Trophoblast cell (in vitro differentiated cells and primary cell): ENCODE measurements at regions not wholly inside any gene's neighbourhood (a gene's known extent, or its start where the extent isn't known, plus 50 kb on each side); places are given as distances from the start of the nearest gene placed in this dataset.

Experiments used
- DNase-seq, 2 donors: peaks; one replicate each; pipeline ENCODE4 v3.0.0-alpha.2; 2016
- H2AFZ ChIP-seq: 2 replicates; pipeline ENCODE4 v1.6.1; 2013; ENCODE audit warnings: low read length, moderate library complexity, mild to moderate bottlenecking; ENCODE audit not compliant: insufficient read depth, poor library complexity
- H2AK5ac ChIP-seq: 2 replicates; pipeline ENCODE4 v1.6.1; 2013; ENCODE audit warnings: mild to moderate bottlenecking, low read length
- H2BK120ac ChIP-seq: 2 replicates; pipeline ENCODE4 v1.6.1; 2013; ENCODE audit warnings: low read length, mild to moderate bottlenecking, moderate library complexity; ENCODE audit not compliant: insufficient read depth, poor library complexity
- H2BK12ac ChIP-seq: 2 replicates; pipeline ENCODE4 v1.6.1; 2013; ENCODE audit warnings: mild to moderate bottlenecking, low read length, moderate library complexity
- H2BK5ac ChIP-seq: 2 replicates; pipeline ENCODE4 v1.6.1; 2013; ENCODE audit warnings: low read length, low read depth, moderate library complexity, mild to moderate bottlenecking; ENCODE audit not compliant: poor library complexity
- H3K14ac ChIP-seq: 2 replicates; pipeline ENCODE4 v1.6.1; 2013; ENCODE audit warnings: mild to moderate bottlenecking, low read length
- H3K18ac ChIP-seq: 2 replicates; pipeline ENCODE4 v1.6.1; 2013; ENCODE audit warnings: mild to moderate bottlenecking, low read length
- H3K23ac ChIP-seq: 2 replicates; pipeline ENCODE4 v1.6.1; 2013; ENCODE audit warnings: low read length
- H3K27ac ChIP-seq: 2 replicates; pipeline ENCODE4 v1.5.1; 2013; ENCODE audit warnings: low read depth, mild to moderate bottlenecking, inconsistent platforms, low read length, moderate library complexity
- H3K27me3 ChIP-seq: 2 replicates; pipeline ENCODE4 v1.6.1; 2013; ENCODE audit warnings: inconsistent platforms, mild to moderate bottlenecking, low read length, moderate library complexity; ENCODE audit not compliant: insufficient read depth
- H3K36me3 ChIP-seq, 2 experiments: 1 replicate in 1 of 2; 2 replicates in 1 of 2; pipeline ENCODE4 v1.6.1; 2013; ENCODE audit warnings: low read length in 2 of 2, mild to moderate bottlenecking in 2 of 2, moderate library complexity in 1 of 2; ENCODE audit not compliant: insufficient read depth in 2 of 2, control insufficient read depth in 1 of 2
- H3K4ac ChIP-seq: 2 replicates; pipeline ENCODE4 v1.6.1; 2013; ENCODE audit warnings: low read depth, mild to moderate bottlenecking, low read length, moderate library complexity
- H3K4me1 ChIP-seq, 2 experiments: 1 replicate in 1 of 2; 2 replicates in 1 of 2; pipeline ENCODE4 v1.6.1; 2013; ENCODE audit warnings: low read length in 2 of 2, mild to moderate bottlenecking in 2 of 2, moderate library complexity in 1 of 2; ENCODE audit not compliant: insufficient read depth in 2 of 2, control insufficient read depth in 1 of 2
- H3K4me2 ChIP-seq: 2 replicates; pipeline ENCODE4 v1.6.1; 2013; ENCODE audit warnings: inconsistent platforms, mild to moderate bottlenecking, low read length, moderate library complexity
- H3K4me3 ChIP-seq: 2 replicates; pipeline ENCODE4 v1.5.1; 2013; ENCODE audit warnings: mild to moderate bottlenecking, low read depth, low read length, inconsistent platforms
- H3K79me1 ChIP-seq: one replicate; pipeline ENCODE4 v1.6.1; 2013; ENCODE audit warnings: low read length
- H3K79me2 ChIP-seq: 2 replicates; pipeline ENCODE4 v1.6.1; 2013; ENCODE audit warnings: low read length, mild to moderate bottlenecking; ENCODE audit not compliant: control insufficient read depth, insufficient read depth, poor library complexity
- H3K9ac ChIP-seq: 2 replicates; pipeline ENCODE4 v1.6.1; 2013; ENCODE audit warnings: mild to moderate bottlenecking, low read length
- H3K9me3 ChIP-seq: 2 replicates; pipeline ENCODE4 v1.6.1; 2013; ENCODE audit warnings: low read depth, mild to moderate bottlenecking, control low read depth, inconsistent platforms, low read length; ENCODE audit not compliant: insufficient read depth
- H4K12ac ChIP-seq: 2 replicates; pipeline ENCODE4 v1.6.1; 2013; ENCODE audit warnings: low read depth, mild to moderate bottlenecking, low read length, moderate library complexity
- H4K8ac ChIP-seq: 2 replicates; pipeline ENCODE4 v1.6.1; 2013; ENCODE audit warnings: low read depth, mild to moderate bottlenecking, low read length, moderate library complexity
- H4K91ac ChIP-seq: one replicate; pipeline ENCODE4 v1.6.1; 2013; ENCODE audit warnings: low read depth, mild to moderate bottlenecking, low read length, moderate library complexity
- WGBS: extraction: QIAGEN DNeasy Blood & Tissue Kit; methylation state at CpG from one replicate; pipeline ENCODE4 v1.1.7; 2013; ENCODE audit warnings: missing lambda C conversion rate; ENCODE audit not compliant: insufficient read length, insufficient coverage; ENCODE audit errors: extremely low coverage; 5-methylcytosine and 5-hydroxymethylcytosine counted together

DNA sequence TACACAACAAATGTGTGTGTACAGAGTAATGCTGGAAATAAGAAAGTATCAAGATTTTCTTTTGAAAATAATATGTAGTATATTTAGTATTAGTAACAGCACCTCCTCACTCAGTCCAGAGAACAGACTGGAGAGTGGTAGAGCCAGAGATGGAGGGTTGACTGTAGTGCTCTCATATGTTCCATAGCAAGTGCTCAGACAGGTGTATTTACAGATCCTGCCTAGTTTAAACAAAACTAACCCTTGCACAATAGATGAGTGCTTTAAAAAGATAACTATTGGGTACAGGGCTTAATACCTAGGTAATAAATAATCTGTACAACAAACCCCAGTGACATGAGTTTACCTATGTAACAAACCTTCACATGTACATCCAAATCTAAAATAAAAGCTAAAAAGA is 381.0 kb upstream of the EMCN start:
- H2BK12ac ChIP-seq = no peak overlapping the region
- H3K18ac ChIP-seq = no peak overlapping the region
- H3K36me3 ChIP-seq = no peaks in the 10 kb centered on the region
- H3K9me3 ChIP-seq = no peaks in the 10 kb centered on the region
- no peak for DNase-seq
- H4K8ac ChIP-seq = no peak overlapping the region
- H2AK5ac ChIP-seq = no peak overlapping the region
- no peak overlapping the region for H4K12ac ChIP-seq
- H3K9ac ChIP-seq = no peak overlapping the region
- no peak overlapping the region for H3K23ac ChIP-seq
- H3K27ac ChIP-seq = no peak overlapping the region
- no peaks in the 10 kb centered on the region for H3K79me2 ChIP-seq
- no peak overlapping the region for H2BK120ac ChIP-seq
- H3K4me2 ChIP-seq = no peak overlapping the region
- no peak overlapping the region for H3K14ac ChIP-seq
- no peaks in the 10 kb centered on the region for H3K27me3 ChIP-seq
- H3K4me1 ChIP-seq = no peaks in the 10 kb centered on the region
- H3K79me1 ChIP-seq = no peaks in the 10 kb centered on the region
- no peak overlapping the region for H2AFZ ChIP-seq
- no peak overlapping the region for H3K4me3 ChIP-seq
- no peak overlapping the region for H3K4ac ChIP-seq
- H4K91ac ChIP-seq = no peak overlapping the region
- no peak overlapping the region for H2BK5ac ChIP-seq

DNA sequence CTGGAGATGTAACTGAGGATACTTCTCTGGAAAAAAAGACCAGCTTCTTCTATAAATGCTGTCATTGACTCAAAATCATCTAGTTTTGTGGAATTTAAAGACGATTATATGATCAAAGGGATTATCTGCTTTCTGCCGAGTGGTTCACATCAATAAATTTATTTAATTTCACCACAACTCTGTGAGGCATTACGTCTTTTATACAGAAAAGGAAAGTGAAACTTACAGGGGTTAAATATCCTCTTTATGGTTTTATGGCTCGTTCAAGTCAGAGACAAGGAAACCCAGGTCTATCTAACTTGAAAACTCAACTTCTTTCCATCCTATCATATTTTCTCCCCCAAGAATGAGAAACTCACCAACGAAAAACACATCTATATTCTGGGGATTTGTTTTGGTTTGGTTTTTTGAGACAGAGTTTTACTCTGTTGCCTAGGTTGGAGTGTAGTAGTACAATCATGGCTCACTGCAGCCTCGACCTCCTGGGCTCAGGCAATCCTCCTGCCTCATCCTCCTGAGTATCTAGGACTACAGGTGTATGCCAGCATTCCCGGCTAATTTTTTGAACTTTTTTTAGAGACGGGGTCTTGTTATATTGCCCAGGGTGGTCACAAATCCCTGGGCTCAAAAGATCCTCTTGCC is 377.9 kb upstream of the EMCN start:
- Histone ChIP-seq H2BK12ac (no peak overlapping the region), H3K79me1 (no peaks in the 10 kb centered on the region), H3K27ac (no peak overlapping the region), H2AK5ac (no peak overlapping the region), H3K14ac (no peak overlapping the region), H3K4ac (no peak overlapping the region), H3K9ac (no peak overlapping the region), H3K79me2 (no peaks in the 10 kb centered on the region), H3K4me1 (no peaks in the 10 kb centered on the region), H3K4me3 (no peak overlapping the region), H3K9me3 (no peaks in the 10 kb centered on the region), H4K12ac (no peak overlapping the region), H3K23ac (no peak overlapping the region), H3K4me2 (no peak overlapping the region), H3K18ac (no peak overlapping the region), H3K27me3 (no peaks in the 10 kb centered on the region), H3K36me3 (no peaks in the 10 kb centered on the region), H4K8ac (no peak overlapping the region), H2BK5ac (no peak overlapping the region), H2AFZ (no peak overlapping the region), H4K91ac (no peak overlapping the region), H2BK120ac (no peak overlapping the region)
- no CpG with 5 or more reads among the region's 8 CpGs for WGBS
- DNase-seq = no peak

DNA sequence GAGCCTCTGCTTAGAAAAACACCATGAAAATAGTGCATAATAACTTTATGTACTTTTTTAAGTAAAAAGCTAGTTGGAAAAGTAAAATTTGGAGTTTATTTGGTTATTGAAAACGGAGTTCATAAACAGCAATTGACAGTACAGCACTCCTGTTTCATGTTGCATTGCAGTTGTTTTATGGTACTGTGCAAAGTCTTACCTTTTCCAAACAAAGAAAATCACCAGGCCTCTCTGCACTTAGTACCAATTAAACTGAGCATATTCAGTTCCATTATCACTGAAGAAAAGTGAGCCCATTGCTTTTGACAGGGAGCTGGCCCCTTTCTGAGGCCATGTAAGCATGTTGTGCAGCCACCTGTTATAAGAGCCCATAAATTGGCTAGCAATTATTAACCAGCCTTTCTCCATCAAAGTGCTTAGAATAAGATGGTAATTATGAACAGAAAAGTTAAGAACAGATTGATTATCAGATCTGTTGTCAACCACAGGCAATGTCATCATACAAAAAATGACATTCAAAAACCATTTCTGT is 376.6 kb upstream of the EMCN start:
- Histone ChIP-seq H3K9me3 (no peaks in the 10 kb centered on the region), H4K12ac (no peak overlapping the region), H4K8ac (no peak overlapping the region), H2AK5ac (no peak overlapping the region), H3K18ac (no peak overlapping the region), H3K27me3 (no peaks in the 10 kb centered on the region), H3K79me1 (no peaks in the 10 kb centered on the region), H4K91ac (no peak overlapping the region), H2BK12ac (no peak overlapping the region), H3K36me3 (no peaks in the 10 kb centered on the region), H3K4me1 (no peaks in the 10 kb centered on the region), H2BK120ac (no peak overlapping the region), H3K79me2 (no peaks in the 10 kb centered on the region), H3K27ac (no peak overlapping the region), H3K23ac (no peak overlapping the region), H3K4me2 (no peak overlapping the region), H3K4ac (no peak overlapping the region), H3K9ac (no peak overlapping the region), H3K14ac (no peak overlapping the region), H2AFZ (no peak overlapping the region), H3K4me3 (no peak overlapping the region), H2BK5ac (no peak overlapping the region)
- no peak for DNase-seq
- WGBS = 100% methylated on average over 1 of the region's 1 CpG

DNA sequence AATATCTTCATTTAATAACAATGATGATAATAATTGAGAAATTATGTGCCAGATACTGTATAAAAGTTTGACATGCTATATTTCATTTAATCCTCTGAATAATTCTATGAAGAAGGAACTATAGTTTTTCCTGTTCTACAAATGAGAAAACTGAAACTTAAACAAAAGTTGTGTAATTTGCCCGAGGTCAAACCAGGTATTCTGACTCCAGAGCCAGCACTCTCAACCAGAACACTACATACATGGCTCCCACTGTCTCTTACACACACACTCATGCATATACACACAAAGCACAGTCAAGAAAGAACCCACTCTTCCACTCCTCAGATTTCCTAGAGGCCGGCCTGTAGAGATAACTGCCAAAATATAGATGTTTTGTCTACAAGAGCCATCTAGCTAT is 374.0 kb upstream of the EMCN start:
- Histone ChIP-seq H3K14ac (no peak overlapping the region), H2BK120ac (no peak overlapping the region), H3K4me2 (no peak overlapping the region), H3K18ac (no peak overlapping the region), H3K4me3 (no peak overlapping the region), H3K9me3 (no peaks in the 10 kb centered on the region), H3K36me3 (no peaks in the 10 kb centered on the region), H4K91ac (no peak overlapping the region), H3K4ac (no peak overlapping the region), H3K79me1 (no peaks in the 10 kb centered on the region), H2AK5ac (no peak overlapping the region), H3K23ac (no peak overlapping the region), H2AFZ (no peak overlapping the region), H3K79me2 (no peaks in the 10 kb centered on the region), H3K27me3 (no peaks in the 10 kb centered on the region), H2BK12ac (no peak overlapping the region), H2BK5ac (no peak overlapping the region), H4K8ac (no peak overlapping the region), H3K9ac (no peak overlapping the region), H3K27ac (no peak overlapping the region), H4K12ac (no peak overlapping the region), H3K4me1 (no peaks in the 10 kb centered on the region)
- WGBS = no CpG with 5 or more reads among the region's 2 CpGs
- DNase-seq = no peak
